Endodermal cell (in vitro differentiated cells): ENCODE measurements at regions not wholly inside any gene's neighbourhood (a gene's known extent, or its start where the extent isn't known, plus 50 kb on each side); places are given as distances from the start of the nearest gene placed in this dataset.

Source experiments
- DNase-seq: peaks from one replicate; pipeline ENCODE4 v3.0.0-alpha.2; 2017
- H3K27ac ChIP-seq: 2 replicates; pipeline ENCODE4 v1.5.1; 2013; ENCODE audit warnings: mild to moderate bottlenecking, low read depth, low read length, moderate library complexity
- H3K27me3 ChIP-seq: 2 replicates; pipeline ENCODE4 v1.6.1; 2013; ENCODE audit warnings: mild to moderate bottlenecking, low read length, moderate library complexity; ENCODE audit not compliant: insufficient read depth, control insufficient read depth, poor library complexity, severe bottlenecking
- H3K36me3 ChIP-seq: 2 replicates; pipeline ENCODE4 v1.7.0; 2013; ENCODE audit warnings: mild to moderate bottlenecking, low read length, moderate library complexity; ENCODE audit not compliant: control insufficient read depth, insufficient read depth
- H3K4me1 ChIP-seq: one replicate; pipeline ENCODE4 v1.7.0; 2013; ENCODE audit warnings: low read length; ENCODE audit not compliant: control insufficient read depth, insufficient read depth
- H3K4me3 ChIP-seq: 2 replicates; pipeline ENCODE4 v1.5.1; 2013; ENCODE audit warnings: mild to moderate bottlenecking, low read length, moderate library complexity
- H3K9ac ChIP-seq: 2 replicates; pipeline ENCODE4 v1.6.1; 2013; ENCODE audit warnings: mild to moderate bottlenecking, low read length, moderate library complexity; ENCODE audit not compliant: poor library complexity, severe bottlenecking; ENCODE audit errors: extremely low read depth
- H3K9me3 ChIP-seq: 2 replicates; pipeline ENCODE4 v1.6.1; 2013; ENCODE audit warnings: mild to moderate bottlenecking, low read length, moderate library complexity; ENCODE audit not compliant: control insufficient read depth
- H3K27ac Mint-ChIP-seq: 2 replicates; pipeline ENCODE4 v1.8.0; 2020; ENCODE audit warnings: mixed read lengths
- H3K27me3 Mint-ChIP-seq: 2 replicates; pipeline ENCODE4 v1.8.0; 2021; ENCODE audit warnings: mild to moderate bottlenecking, mixed read lengths; ENCODE audit not compliant: insufficient read depth
- H3K36me3 Mint-ChIP-seq: 2 replicates; pipeline ENCODE4 v1.8.0; 2020; ENCODE audit warnings: low read depth, mixed read lengths
- H3K4me1 Mint-ChIP-seq: 2 replicates; pipeline ENCODE4 v1.8.0; 2020; ENCODE audit warnings: mixed read lengths
- H3K4me3 Mint-ChIP-seq: 2 replicates; pipeline ENCODE4 v1.8.0; 2020; ENCODE audit warnings: mild to moderate bottlenecking, moderate library complexity, mixed read lengths
- H3K9me3 Mint-ChIP-seq: 2 replicates; pipeline ENCODE4 v1.8.0; 2020; ENCODE audit warnings: mild to moderate bottlenecking, mixed read lengths
- WGBS, 2 experiments: methylation state at CpG; one replicate each; pipeline versions ENCODE4 v1.1.5 to v1.1.7; 2013; ENCODE audit warnings: missing lambda C conversion rate in 2 of 2, mixed read lengths in 1 of 2; ENCODE audit not compliant: insufficient coverage in 1 of 2, insufficient read length in 1 of 2; 5-methylcytosine and 5-hydroxymethylcytosine counted together
- TF ChIP-seq, protein P1 (sequence below): fragments of 200-600 bp; sonication (generic); conservative IDR thresholded peaks from 2 replicates; pipeline ENCODE4 v1.5.0; 2021; ENCODE audit warnings: antibody characterized with exemption, mild to moderate bottlenecking

DNA sequence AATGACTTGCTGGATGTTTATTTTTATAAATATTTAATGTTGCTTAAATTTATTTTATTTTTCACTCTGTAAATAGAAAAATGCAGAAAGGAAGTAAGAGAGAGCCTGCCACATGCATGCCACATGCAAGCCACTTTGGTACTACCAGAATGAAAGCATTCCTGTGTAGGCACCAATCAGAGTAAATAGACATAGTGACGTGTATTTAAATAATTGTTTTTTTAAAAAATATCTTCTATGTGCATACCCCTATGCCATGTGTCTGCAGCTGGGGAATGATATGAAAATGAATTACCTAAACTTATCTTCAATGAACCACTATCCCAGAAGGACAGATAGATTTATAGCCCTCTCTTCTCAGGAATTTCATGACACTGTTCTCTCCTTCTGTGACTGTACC is 651.5 kb upstream of the RIOK2 start:
- no peak overlapping the region for H3K9ac ChIP-seq
- H3K36me3 ChIP-seq = no peaks in the 10 kb centered on the region
- H3K27me3 ChIP-seq = no peaks in the 10 kb centered on the region
- Mint-ChIP-seq H3K27ac (no peak overlapping the region), H3K36me3 (no peaks in the 10 kb centered on the region), H3K27me3 (no peaks in the 10 kb centered on the region), H3K4me3 (no peak overlapping the region), H3K4me1 (peaks cover 7% of the 10 kb centered on the region), H3K9me3 (no peaks in the 10 kb centered on the region)
- H3K4me1 ChIP-seq = no peaks in the 10 kb centered on the region
- no peak for DNase-seq
- H3K9me3 ChIP-seq = no peaks in the 10 kb centered on the region
- 100% methylated on average over 1 of the region's 1 CpG; no CpG with 5 or more reads in 1 of the 2 experiments for WGBS, 2 experiments
- TF ChIP-seq, protein P1, sequence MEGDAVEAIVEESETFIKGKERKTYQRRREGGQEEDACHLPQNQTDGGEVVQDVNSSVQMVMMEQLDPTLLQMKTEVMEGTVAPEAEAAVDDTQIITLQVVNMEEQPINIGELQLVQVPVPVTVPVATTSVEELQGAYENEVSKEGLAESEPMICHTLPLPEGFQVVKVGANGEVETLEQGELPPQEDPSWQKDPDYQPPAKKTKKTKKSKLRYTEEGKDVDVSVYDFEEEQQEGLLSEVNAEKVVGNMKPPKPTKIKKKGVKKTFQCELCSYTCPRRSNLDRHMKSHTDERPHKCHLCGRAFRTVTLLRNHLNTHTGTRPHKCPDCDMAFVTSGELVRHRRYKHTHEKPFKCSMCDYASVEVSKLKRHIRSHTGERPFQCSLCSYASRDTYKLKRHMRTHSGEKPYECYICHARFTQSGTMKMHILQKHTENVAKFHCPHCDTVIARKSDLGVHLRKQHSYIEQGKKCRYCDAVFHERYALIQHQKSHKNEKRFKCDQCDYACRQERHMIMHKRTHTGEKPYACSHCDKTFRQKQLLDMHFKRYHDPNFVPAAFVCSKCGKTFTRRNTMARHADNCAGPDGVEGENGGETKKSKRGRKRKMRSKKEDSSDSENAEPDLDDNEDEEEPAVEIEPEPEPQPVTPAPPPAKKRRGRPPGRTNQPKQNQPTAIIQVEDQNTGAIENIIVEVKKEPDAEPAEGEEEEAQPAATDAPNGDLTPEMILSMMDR = no peak
- H3K4me3 ChIP-seq = no peak overlapping the region
- no peak overlapping the region for H3K27ac ChIP-seq

DNA sequence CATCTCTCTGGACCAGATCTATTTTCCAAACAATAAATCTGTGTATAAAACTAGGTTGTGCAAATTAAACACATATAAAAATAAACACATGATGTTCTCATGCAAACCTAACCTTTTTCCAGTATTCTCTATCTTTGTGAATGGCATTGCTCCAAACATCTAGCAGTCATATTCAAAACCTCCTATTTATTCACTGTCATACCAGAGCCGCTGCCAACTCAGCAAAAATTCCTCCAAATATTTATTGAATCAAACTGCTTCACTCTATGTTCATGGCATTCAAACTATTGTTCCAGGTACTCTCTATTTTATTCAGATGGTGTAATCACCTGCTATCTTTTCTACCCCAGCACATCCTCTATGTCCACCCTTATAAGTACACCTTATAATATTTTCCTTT is 652.1 kb upstream of the RIOK2 start:
- no peaks in the 10 kb centered on the region for H3K27me3 ChIP-seq
- no peaks in the 10 kb centered on the region for H3K36me3 ChIP-seq
- no peak for DNase-seq
- TF ChIP-seq, protein P1 = no peak
- no peaks in the 10 kb centered on the region for H3K9me3 ChIP-seq
- 96 to 100% methylated on average over 1 of the region's 1 CpG for WGBS, 2 experiments
- Mint-ChIP-seq H3K9me3 (no peaks in the 10 kb centered on the region), H3K4me3 (no peak overlapping the region), H3K36me3 (no peaks in the 10 kb centered on the region), H3K27ac (no peak overlapping the region), H3K27me3 (no peaks in the 10 kb centered on the region), H3K4me1 (peaks cover 7% of the 10 kb centered on the region)
- no peak overlapping the region for H3K27ac ChIP-seq
- no peak overlapping the region for H3K9ac ChIP-seq
- no peak overlapping the region for H3K4me3 ChIP-seq
- H3K4me1 ChIP-seq = no peaks in the 10 kb centered on the region

DNA sequence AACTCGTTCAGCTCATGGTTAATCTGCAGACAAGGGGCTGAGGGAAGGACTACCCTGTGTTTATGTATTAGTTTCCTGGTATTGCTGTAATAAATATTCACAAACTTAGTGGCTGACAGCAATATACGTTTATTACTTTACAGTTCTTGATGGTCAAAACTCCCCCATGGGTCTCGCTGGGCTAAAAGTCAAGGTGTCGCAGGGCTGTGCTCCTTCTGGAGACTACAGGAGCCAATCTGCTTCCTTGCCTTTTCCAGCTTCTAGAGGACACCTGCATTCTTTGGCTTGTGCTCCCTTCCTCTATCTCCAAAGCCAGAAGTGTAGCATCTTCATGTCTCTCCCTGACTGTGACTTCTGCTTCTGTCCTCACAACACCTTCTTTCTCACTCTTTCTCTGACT is 653.8 kb upstream of the RIOK2 start:
- H3K9me3 Mint-ChIP-seq = no peaks in the 10 kb centered on the region
- TF ChIP-seq, protein P1 = no peak
- 91 to 100% methylated on average over 3 to 4 of the region's 4 CpGs for WGBS, 2 experiments
- no peaks in the 10 kb centered on the region for H3K9me3 ChIP-seq
- no peak overlapping the region for H3K27ac ChIP-seq
- no peaks in the 10 kb centered on the region for H3K36me3 ChIP-seq
- H3K4me3 Mint-ChIP-seq = no peak overlapping the region
- H3K4me1 Mint-ChIP-seq = peaks cover 9% of the 10 kb centered on the region
- no peak overlapping the region for H3K4me3 ChIP-seq
- no peak overlapping the region for H3K9ac ChIP-seq
- no peaks in the 10 kb centered on the region for H3K4me1 ChIP-seq
- H3K27ac Mint-ChIP-seq = no peak overlapping the region
- H3K27me3 ChIP-seq = no peaks in the 10 kb centered on the region
- no peaks in the 10 kb centered on the region for H3K27me3 Mint-ChIP-seq
- no peak for DNase-seq
- H3K36me3 Mint-ChIP-seq = no peaks in the 10 kb centered on the region
